ENCODE measurements at regions not wholly inside any gene's neighbourhood (a gene's known extent, or its start where the extent isn't known, plus 50 kb on each side); places are given as distances from the start of the nearest gene placed in this dataset.

GRCh38 chr3:104855702-104856101 is 511.0 kb upstream of the ALCAM start:
- TF ChIP-seq CTCF (IDR thresholded peaks at IDR 0.05) (no peak), EZH2 (IDR thresholded peaks at IDR 0.05) (no peak), EZH2phosphoT487 (IDR thresholded peaks at IDR 0.05) (no peak)

Measured in neural progenitor cell (in vitro differentiated cells).